ENCODE measurements at regions not wholly inside any gene's neighbourhood (a gene's known extent, or its start where the extent isn't known, plus 50 kb on each side); places are given as distances from the start of the nearest gene placed in this dataset.

- no peak overlapping the region for H3K4me3 ChIP-seq (ENCODE audit: low read depth, low read length)
- DNase-seq (ENCODE audit: low read depth): no peak
- no peak for TF ChIP-seq CTCF (conservative IDR thresholded peaks at IDR 0.05; ENCODE audit: low read depth, low read length)
Measured at GRCh38 chr3:117798687-117799386, 1089.3 kb downstream of the TUSC7 start.

GRCh38 chr3:117799387-117799735 is 1089.8 kb downstream of the TUSC7 start:
- no peak for TF ChIP-seq CTCF (conservative IDR thresholded peaks at IDR 0.05; ENCODE audit: low read depth, low read length)
- H3K4me3 ChIP-seq (ENCODE audit: low read depth, low read length): no peak overlapping the region
- no peak for DNase-seq (ENCODE audit: low read depth)

- no peak for DNase-seq (ENCODE audit: low read depth)
- no peak overlapping the region for H3K4me3 ChIP-seq (ENCODE audit: low read depth, low read length)
- no peak for TF ChIP-seq CTCF (conservative IDR thresholded peaks at IDR 0.05; ENCODE audit: low read depth, low read length)
Measured at GRCh38 chr3:117801912-117802239, 1092.3 kb downstream of the TUSC7 start.

- DNase-seq (ENCODE audit: low read depth): no peak
- no peak overlapping the region for H3K4me3 ChIP-seq (ENCODE audit: low read depth, low read length)
- no peak for TF ChIP-seq CTCF (conservative IDR thresholded peaks at IDR 0.05; ENCODE audit: low read depth, low read length)
Measured at GRCh38 chr3:117809186-117810081, 1099.9 kb downstream of the TUSC7 start.

GRCh38 chr3:117811786-117812185 is 1102.2 kb downstream of the TUSC7 start:
- DNase-seq (ENCODE audit: low read depth): no peak
- H3K4me3 ChIP-seq (ENCODE audit: low read depth, low read length): no peak overlapping the region
- no peak for TF ChIP-seq CTCF (conservative IDR thresholded peaks at IDR 0.05; ENCODE audit: low read depth, low read length)

- H3K4me3 ChIP-seq (ENCODE audit: low read depth, low read length): no peak overlapping the region
- TF ChIP-seq CTCF (conservative IDR thresholded peaks at IDR 0.05; ENCODE audit: low read depth, low read length): no peak
- peak; percentile 24 for DNase-seq (ENCODE audit: low read depth)
Measured at GRCh38 chr3:117814975-117815374, 1105.4 kb downstream of the TUSC7 start.

All from choroid plexus epithelial cell (primary cell).